ENCODE measurements at regions not wholly inside any gene's neighbourhood (a gene's known extent, or its start where the extent isn't known, plus 50 kb on each side); places are given as distances from the start of the nearest gene placed in this dataset.
A peak's percentile ranks its signal among the peaks of the same experiment; 100 is the strongest.

GRCh38 chr3:159835126-159835525, 153.5 kb upstream of the IL12A start:
- DNase-seq, result no peak

GRCh38 chr3:159837725-159838124, 150.9 kb upstream of the IL12A start:
- DNase-seq, result no peak

GRCh38 chr3:159838938-159839337, 149.7 kb upstream of the IL12A start:
- no peak for DNase-seq

- peak; percentile 92 for DNase-seq
These were observed 148.9 kb upstream of the IL12A start, which contains the start of gene SCHIP1 for GRCh38 chr3:159839561-159840379. Gene SCHIP1, plus strand, starts transcription at chr3:159839861.

GRCh38 chr3:159840703-159841299, 147.8 kb upstream of the IL12A start:
- no peak for DNase-seq

- no peak for DNase-seq
These were observed 146.9 kb upstream of the IL12A start for GRCh38 chr3:159841766-159842165.

GRCh38 chr3:159843840-159844730, 144.6 kb upstream of the IL12A start:
- DNase-seq, result no peak

GRCh38 chr3:159844801-159845261, 143.8 kb upstream of the IL12A start:
- DNase-seq, result no peak

- no peak for DNase-seq
These were observed 142.9 kb upstream of the IL12A start for GRCh38 chr3:159845737-159846136.

- no peak for DNase-seq
These were observed 142.4 kb upstream of the IL12A start for GRCh38 chr3:159846255-159846654.

GRCh38 chr3:159848348-159849118, 140.1 kb upstream of the IL12A start:
- DNase-seq, result no peak

- DNase-seq, result no peak
These were observed 138.2 kb upstream of the IL12A start for GRCh38 chr3:159850481-159850880.

GRCh38 chr3:159852266-159852665, 136.4 kb upstream of the IL12A start:
- no peak for DNase-seq

GRCh38 chr3:159852821-159853505, 135.7 kb upstream of the IL12A start:
- no peak for DNase-seq

- no peak for DNase-seq
These were observed 135.2 kb upstream of the IL12A start for GRCh38 chr3:159853506-159853864.

GRCh38 chr3:159854500-159855124, 134.0 kb upstream of the IL12A start:
- DNase-seq, result no peak

- DNase-seq, result no peak
These were observed 132.9 kb upstream of the IL12A start for GRCh38 chr3:159855599-159856346.

- peak; percentile 98 for DNase-seq
These were observed 132.0 kb upstream of the IL12A start for GRCh38 chr3:159856590-159857104.

- DNase-seq, result no peak
These were observed 130.8 kb upstream of the IL12A start for GRCh38 chr3:159857840-159858239.

GRCh38 chr3:159858650-159859049, 130.0 kb upstream of the IL12A start:
- DNase-seq, result no peak
